ENCODE measurements at regions not wholly inside any gene's neighbourhood (a gene's known extent, or its start where the extent isn't known, plus 50 kb on each side); places are given as distances from the start of the nearest gene placed in this dataset.

DNA sequence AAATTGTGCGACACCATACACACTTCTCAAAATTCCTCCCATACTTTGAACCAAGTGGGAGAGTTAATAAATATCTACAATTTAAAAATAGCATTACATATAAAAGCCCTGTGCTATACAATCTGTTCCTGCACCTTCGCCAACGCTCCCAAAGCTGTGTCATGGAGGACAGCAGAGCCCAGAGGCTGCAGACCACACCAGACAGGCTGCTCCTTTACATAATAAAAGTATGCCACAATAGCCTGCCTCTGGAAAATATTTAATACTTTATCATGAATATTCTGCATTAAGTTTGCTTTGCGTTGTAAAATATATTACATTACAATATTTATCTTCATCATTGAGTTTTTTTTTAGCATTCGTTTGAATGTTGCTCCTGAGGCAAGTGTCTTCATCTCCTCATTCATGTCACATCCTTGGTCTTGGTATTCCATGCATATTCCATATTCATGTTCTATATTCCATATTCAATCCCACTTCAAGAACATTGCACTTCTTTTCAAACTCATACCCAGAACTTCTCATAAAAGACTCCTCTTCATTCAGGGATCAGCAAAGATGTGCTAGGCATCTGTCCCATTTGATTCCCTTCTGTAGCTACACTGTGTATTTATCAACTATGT lies 663.9 kb downstream of the POM121L12 start:
- TF ChIP-seq ISL1 (CRISPR knock-in tag; IDR thresholded peaks at IDR 0.05) (no peak), OSR1 (CRISPR knock-in tag; IDR thresholded peaks at IDR 0.05) (no peak), ZNF8 (CRISPR knock-in tag; IDR thresholded peaks at IDR 0.05) (no peak), ZFP30 (CRISPR knock-in tag; IDR thresholded peaks at IDR 0.05) (no peak), CSRNP3 (CRISPR knock-in tag; IDR thresholded peaks at IDR 0.05) (no peak), RARB (CRISPR knock-in tag; IDR thresholded peaks at IDR 0.05) (no peak)
